Endometrial microvascular endothelial cells (primary cell): ENCODE measurements at regions not wholly inside any gene's neighbourhood (a gene's known extent, or its start where the extent isn't known, plus 50 kb on each side); places are given as distances from the start of the nearest gene placed in this dataset.
"Not testable (repeated sequence)": the region's sequence is repeated elsewhere in the genome, so short reads cannot be mapped to it uniquely, and the experiment has no call there.

Source experiments
- in situ Hi-C: cut with HindIII; loops from 2 replicates; pipeline ENCODE4 v1.10.0; 2017; ENCODE audit warnings: low sequenced_read_pairs, low pct_unique_long_range_greater_than_20kb; ENCODE audit errors: inconsistent ontology term

DNA sequence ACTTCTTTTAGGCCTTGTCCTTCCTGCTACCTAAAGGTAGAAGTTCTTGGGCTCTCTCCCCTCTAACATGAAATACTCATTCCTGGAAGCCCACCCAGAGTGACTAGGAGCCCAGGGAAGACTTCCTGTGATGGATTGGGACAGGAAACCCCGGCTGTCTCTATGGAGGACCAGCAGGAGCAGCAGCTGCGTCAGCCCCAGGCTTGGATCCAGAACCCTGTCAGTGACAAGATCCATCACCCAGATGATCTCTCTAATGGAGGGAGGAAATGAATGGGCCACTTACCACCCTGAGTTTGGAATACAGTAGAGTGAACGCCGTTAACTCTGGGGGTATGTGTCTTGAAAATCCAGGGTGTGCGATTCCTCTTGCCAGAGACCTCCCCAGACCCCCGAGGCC, 195.7 kb upstream of the WSCD1 start:
- in situ Hi-C loops = no loop called here

DNA sequence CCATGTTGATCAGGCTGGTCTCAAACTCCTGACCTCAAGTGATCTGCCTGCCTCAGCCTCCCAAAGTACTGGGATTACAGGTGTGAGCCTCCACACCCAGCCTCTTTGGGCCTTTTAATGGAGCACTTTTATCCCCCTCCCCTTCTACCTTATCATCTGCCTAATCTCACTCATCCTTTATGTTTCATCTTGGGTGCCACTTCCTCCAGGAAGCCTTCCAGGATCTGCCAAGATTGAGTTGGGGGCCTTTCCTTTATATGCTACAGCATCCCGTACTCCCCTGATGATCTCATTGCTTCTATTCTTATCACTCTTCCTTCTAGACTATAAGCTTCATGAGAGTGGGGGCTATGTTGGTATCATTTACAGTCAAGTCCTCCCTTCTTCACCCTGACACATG, 192.8 kb upstream of the WSCD1 start:
- in situ Hi-C loops = no loop called here

DNA sequence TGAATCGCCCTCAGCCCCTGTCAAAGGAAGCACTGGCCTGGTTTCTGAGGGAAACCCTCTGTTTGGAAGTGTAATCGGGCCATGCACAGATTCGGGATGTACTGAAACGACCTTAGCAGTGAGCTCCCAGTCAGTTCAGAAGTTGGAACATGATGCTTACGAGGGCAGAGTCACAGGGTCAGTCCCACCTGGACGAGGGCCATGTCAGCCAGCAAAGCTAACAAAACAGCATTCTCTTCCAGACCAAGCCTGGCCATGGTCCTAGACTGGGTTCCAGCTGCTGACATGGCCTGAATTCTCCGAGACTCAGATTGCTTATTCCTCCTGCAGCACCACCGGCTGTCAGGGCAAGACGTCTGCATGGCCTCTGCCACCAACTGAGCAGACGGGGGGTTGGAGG, 192.2 kb upstream of the WSCD1 start:
- in situ Hi-C loops = no loop called here

DNA sequence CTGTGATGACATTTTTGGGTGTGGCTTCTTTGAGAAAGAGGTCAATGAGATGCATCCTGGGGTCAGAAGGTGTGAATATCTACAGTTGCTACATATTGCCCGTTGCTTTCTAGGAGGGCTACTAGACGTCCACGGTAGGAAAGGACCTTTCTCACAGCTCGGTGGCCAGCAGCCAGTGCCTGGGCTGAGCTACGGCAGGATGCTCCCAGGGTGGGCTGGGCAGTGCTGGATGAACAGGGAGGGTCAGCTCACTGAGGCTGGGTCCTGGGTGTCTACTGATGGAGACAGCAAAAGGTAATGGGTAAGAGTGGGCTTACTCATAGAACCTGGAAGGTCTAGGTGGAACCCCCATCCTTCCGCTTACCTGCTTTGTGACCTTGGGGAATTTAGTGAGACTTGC, 188.3 kb upstream of the WSCD1 start:
- in situ Hi-C loops = no loop called here

DNA sequence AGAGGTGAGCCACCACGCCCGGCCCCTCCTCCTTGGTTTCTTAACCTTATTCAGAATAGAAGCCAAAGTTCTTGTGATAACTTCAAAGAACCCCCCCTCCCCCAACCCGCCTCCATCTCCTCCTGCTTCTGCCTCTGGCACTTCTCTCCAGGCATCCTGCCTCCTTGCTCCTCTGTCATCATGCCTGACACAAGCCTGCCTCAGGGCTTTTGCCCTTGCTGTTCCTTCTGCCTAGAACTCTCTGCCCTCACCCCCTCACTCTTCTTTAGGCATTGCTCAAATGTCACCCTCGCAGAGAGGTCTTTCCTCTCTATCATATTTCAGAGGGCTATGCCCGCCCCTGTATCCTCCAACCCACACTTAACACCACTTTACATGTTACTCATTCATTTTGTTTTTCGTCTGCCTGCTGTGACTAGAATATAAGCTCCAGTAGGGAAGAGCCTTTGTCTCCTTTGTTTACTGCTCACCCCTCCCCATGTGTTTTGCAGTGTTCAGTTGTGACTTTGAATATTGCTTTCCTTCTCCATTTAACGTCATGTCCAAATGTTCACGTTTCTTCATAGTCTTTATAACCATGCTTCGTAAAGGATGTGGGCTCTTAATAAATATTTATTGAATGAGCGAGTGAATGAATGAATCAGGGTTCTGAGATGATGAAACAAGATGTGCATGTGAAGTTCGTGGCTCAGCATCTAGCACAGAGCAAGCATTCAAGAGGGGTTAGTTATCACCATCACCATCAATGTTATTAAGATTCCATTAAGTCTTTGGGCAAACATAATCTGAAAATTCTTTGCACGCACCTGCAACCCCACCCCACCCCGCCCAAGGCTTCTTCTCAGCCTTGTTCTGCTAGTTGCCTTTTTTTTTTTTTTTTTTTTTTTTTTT, 186.2 kb upstream of the WSCD1 start:
- in situ Hi-C loops = no loop called here

DNA sequence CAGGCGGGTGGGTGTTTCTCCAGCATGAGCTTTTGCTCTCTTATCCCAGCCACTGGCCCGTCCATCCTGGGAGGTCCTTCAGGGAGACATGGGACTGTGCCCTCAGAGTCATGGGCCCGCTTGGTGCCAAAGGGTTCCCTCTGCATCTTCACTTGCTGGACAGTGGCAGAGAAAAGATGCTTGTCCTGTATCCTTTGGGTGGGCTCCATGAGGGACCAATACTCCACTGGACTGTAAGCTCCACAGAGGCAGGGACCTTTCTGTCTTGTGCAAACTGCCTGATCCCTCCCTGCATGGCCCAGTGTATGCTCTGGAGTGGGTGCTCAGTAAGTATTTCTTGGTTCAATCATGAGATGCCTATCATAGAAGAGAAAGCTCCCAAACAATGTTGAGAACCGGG, 184.8 kb upstream of the WSCD1 start:
- in situ Hi-C loops = no loop called here

DNA sequence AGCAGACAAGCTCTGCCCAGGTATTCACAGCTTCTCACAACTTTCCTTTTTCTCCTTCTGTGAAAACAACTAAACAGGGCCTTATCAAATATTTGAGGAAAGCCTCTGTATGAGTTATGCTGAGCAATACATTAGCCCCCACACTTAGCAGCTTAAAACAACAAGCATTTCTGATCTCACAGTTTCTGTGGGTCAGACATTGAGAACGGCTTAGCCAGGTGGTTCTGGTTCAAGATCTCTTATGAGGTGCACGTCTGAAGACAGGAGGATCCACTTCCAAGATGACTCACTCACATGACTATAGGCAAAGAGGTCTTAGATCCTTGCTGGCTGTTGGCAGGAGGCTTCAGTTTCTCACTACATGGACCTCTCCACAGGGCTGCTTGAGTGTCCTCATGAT, 181.4 kb upstream of the WSCD1 start:
- in situ Hi-C loops = no loop called here

DNA sequence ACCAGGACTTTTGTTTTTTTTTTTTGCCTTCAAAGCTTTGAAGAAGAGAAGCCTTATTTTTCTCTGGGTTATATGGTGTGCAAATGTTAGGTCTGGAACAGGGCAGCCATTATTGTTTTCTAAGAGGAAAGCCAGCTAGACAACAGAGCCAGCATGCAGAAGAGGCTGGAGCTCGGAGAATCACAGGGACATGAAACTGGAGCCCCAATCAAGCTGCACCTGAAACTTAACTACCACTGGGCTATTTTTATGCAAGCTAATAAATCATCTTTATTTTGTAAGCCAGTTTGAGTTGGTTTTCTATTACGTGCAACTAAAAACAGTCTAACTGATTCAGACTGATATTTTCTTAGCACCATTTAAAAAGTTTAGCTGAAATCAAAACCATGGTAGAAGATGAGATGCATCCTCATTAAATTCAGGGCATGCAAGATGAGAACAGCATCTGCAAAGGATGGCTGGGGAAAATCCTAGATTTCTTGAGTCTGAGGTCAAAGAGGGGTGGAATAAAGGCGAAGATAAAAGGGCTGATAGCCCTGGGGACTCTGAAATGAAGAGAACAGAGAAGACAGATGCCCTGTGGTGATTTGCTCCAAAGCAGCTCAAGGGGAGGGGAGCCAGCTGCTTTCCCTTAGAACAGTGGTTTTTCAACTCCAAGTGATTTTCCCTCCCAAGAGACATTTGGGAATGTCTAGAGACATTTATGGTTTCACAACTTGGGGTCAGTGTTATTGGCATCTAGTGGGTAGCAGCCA, 177.1 kb upstream of the WSCD1 start:
- in situ Hi-C loops = no loop called here

DNA sequence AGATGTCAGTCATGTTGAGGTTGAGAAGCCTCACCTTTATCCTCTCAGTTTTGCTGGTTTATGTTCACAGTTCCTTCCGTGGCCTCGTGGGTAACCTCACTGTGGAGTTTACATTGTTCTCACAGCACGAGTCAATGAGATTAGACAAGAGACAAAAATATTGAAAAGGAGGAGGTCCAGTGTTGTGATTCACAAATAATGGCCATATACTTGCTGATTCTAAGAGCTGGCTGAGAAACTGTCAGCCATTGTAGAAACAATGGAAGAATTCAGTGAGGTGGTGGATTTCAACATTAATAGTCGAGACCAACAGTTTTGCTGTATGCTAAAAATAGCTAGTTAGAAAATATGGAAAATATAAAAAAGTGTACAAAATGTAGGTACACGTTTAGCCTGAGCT, 176.4 kb upstream of the WSCD1 start:
- in situ Hi-C loops = no loop called here

DNA sequence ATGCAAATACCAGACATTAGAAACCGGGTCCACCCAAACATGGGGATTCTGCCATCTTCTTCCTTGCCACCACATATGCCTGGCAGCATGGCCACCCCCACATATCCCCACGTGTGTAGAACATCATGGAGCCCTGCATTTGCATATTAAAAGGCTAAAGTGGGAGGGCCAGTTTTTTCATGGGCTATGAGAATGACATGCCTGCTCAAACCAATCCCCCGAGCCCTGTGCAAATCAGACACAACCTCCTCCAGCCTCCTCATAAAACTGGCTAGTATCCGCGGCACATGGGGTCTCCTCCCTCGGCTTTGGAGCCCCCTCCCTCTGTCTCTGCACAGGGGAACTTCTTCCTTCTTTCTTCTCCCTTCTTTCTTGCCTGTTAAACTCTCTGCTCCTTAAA, 174.9 kb upstream of the WSCD1 start:
- in situ Hi-C loops = no loop called here

DNA sequence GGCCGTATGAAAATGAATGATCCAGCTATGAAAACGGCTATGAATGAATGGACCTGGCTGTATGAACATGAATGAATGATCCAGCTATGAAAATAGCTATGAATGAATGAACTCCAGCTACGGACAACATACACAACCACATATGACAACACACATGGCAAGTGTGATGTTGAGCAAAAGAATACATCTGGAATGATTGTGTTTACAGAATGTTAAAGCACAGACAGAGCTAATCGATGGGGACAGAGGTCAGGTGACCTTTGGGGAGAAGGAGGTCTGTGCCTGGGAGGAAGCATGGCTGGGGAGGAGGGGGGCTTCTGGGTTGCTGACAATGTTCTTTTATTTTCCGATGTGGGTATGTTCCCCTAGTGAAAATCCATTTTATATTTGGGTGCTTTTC, 174.0 kb upstream of the WSCD1 start:
- in situ Hi-C loops = no loop called here

DNA sequence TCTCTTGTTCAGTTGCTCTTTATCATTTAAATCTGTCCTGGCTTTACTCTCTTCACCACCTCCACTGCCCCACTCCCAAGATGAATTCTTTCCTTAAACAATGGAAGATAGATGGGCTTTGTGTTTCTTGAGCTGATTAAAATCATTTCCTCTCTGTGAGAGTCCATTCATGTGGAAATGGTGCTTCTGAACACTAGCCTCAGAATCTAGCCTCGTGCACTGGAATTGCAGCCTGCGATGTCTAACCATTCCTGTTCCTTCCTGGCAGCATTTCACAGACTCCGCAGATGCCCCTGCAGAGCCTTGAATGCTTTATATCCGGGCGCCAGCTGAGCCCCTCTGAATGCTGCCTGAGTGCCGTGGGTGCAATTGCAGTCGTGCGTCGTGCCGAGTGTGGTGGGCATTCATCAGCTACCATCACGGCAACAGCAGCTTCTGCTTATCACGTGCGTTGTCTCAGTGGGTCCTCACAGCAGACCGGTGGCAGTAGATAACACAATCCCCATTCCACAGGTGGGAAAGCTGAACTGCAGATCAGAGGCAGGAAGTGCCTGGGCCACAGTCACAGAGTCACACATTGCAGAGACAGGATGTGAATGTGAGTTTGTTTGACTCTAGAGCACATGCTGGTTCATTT, 172.8 kb upstream of the WSCD1 start:
- in situ Hi-C loops = no loop called here

DNA sequence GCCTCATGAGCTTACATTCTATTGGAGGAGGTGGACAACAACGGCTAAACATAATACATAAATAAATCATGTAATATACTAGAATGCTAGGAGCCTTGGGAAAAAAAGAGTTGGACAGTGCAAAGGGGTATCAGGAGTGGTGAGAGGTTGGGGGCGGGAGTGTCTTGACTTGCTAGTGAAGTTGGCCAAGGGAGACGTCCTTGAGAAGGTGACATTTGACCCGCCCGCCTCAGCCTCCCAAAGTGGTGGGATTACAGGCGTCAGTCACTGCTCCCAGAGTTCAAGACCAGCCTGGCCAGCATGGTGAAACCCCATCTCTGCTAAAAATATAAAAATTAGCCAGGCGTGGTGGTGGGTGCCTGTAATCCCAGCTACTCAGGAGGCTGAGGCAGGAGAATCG, 172.2 kb upstream of the WSCD1 start:
- in situ Hi-C loops = not testable (repeated sequence)

DNA sequence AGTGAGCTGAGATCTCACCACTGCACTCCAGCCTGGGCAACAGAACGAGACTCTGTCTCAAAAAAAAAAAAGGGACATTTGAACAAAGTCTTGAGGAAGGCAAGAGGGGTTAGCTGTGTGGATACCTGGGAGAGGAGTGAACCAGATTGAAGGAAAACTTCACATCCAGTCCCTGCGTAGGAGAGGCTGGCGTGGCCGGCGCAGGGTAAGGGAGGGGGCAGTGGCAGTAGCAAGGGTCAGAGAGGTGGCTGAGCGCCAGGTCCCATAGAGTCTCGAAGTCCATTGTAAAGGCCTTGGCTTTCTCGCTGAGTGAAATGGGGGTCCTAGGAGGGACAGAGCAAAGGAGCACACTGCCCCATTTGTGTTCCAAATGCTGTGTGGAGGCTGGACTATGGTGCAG, 171.8 kb upstream of the WSCD1 start:
- in situ Hi-C loops = no loop called here

DNA sequence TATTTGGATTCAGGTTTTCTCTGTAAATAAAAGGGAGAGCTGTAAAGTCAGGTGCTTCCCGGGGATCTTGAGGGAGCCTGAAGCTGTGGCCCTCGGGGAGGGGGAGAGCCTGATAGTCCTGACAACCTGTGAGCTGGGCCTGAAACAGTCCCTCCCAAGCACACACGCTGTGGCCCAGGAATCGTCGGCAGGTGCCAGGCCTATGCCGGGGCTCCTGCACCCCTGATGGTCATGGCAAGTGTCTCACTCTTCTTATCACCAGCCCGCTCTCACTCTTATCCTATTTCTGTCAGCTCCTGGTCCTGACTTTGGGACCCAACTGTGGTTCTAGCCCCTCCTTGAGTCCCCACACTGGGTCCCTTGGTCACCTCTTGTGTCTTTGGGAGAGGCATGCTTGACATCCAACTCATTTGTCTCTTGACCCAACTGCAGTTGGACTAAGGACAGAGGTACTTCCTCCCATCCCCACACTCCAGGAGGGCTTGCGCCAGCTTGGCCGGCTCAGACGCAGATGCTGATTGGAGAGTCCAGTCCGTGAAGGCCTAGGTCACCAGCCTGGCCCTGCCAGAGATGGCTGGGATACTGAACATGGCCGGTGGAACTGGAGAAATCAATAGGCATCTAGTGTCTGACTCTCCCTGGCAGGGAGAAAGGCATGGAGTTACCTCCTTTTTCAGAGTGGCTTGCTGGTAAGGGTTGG, 170.5 kb upstream of the WSCD1 start:
- in situ Hi-C loops = no loop called here

DNA sequence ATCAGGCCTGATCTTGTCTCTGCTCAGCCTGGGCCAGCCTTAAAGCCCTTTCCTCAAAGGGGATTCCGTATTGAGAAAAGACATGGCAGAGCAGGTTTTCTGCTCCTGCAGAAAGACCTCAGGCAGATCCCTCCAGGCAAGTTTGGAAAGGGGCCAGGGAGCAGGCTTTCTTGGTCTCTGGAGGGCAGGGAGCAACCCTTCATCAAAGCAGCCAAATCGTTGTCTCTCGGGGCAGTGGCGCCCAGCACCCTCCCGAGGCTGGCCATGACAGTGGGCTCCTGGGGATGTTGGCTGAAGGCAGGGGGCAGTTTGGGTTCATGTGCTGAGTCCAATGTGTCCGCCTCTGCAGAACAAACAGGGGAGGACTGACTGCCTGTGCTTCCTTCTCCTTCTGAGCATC, 168.4 kb upstream of the WSCD1 start:
- in situ Hi-C loops = no loop called here

DNA sequence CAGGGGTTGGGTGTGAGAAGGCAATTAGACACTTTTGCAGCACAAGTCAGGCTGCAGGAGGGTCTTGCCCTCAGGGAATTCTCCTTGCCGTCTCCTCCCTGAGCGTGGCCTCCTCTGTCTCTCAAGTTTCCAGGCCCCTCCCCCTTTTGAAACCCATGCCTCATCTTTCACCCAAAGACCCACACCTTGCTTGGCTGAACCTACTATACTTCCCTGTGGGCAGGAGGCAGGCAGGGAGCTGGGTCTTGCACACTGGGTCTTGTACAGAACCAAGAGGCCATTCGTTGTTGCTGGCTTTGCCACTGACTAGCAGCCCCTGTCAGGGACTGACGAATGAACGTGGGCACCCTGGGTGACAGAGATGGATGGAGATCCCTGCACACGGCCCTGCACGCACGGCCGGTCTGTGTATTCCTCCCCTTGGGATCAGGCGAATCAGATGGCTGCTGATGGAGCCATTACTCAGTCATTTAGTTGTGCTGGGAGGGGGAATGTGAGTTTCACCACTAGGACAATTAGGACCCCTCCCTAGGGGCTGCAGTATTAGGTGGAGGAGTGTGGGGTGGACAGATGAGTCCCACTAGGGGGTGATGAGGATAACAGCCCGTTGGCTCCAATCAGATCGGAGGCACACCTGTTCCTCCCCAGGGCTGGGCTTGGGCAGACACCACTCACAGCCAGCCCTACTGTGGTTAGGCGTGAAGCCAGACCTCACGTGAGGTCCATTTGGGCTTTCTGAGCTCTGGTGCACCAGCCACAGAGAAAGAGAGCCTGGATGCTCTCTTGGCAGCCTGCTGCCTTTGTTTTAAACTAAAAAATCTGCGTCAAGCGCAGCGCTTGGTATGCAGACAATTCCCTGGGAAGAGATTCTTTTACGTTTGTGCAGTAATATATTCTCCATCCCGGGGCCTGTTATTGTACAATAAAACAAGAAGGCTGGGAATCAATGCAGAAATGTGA, 167.7 kb upstream of the WSCD1 start:
- in situ Hi-C loops = no loop called here

DNA sequence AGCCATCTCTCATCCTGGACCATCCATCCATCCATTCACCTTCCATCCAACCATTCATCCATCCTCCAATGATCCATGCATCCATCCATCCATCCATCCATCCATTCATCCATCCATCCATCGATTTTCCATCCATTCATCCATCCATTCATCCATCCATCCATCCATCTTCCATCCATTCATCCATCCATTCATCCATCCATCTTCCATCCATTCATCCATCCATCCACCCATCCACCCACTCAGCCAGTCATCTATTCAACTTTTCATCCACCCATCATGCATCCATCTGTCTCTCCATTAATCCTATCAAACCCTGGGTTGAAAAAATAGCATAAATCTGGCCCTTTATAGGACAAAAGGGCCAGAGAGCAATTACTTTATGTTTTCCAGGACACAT, 158.3 kb upstream of the WSCD1 start:
- in situ Hi-C loops = no loop called here
